ENCODE measurements at regions not wholly inside any gene's neighbourhood (a gene's known extent, or its start where the extent isn't known, plus 50 kb on each side); places are given as distances from the start of the nearest gene placed in this dataset.

- no peak for DNase-seq (ENCODE audit: low read depth)
These were observed 1407.1 kb upstream of the MIR17HG start for GRCh38 chr13:89940383-89940782.

- DNase-seq (ENCODE audit: low read depth), result no peak
These were observed 1404.3 kb upstream of the MIR17HG start for GRCh38 chr13:89943139-89943538.

GRCh38 chr13:89950225-89950624 is 1397.3 kb upstream of the MIR17HG start:
- DNase-seq (ENCODE audit: low read depth), result no peak

GRCh38 chr13:89951341-89951740 is 1396.1 kb upstream of the MIR17HG start:
- no peak for DNase-seq (ENCODE audit: low read depth)

GRCh38 chr13:89953581-89953980 is 1393.9 kb upstream of the MIR17HG start:
- DNase-seq (ENCODE audit: low read depth), result no peak

GRCh38 chr13:89955773-89956172 is 1391.7 kb upstream of the MIR17HG start:
- DNase-seq (ENCODE audit: low read depth), result no peak

GRCh38 chr13:89959074-89959473 is 1388.4 kb upstream of the MIR17HG start:
- no peak for DNase-seq (ENCODE audit: low read depth)

GRCh38 chr13:89965252-89965651 is 1382.2 kb upstream of the MIR17HG start:
- no peak for DNase-seq (ENCODE audit: low read depth)

- no peak for DNase-seq (ENCODE audit: low read depth)
These were observed 1381.0 kb upstream of the MIR17HG start for GRCh38 chr13:89966524-89966923.

GRCh38 chr13:89967701-89968100 is 1379.8 kb upstream of the MIR17HG start:
- no peak for DNase-seq (ENCODE audit: low read depth)

GRCh38 chr13:89968470-89968869 is 1379.0 kb upstream of the MIR17HG start:
- no peak for DNase-seq (ENCODE audit: low read depth)

GRCh38 chr13:89970353-89970709 is 1377.2 kb upstream of the MIR17HG start:
- no peak for DNase-seq (ENCODE audit: low read depth)

- DNase-seq (ENCODE audit: low read depth), result no peak
These were observed 1370.3 kb upstream of the MIR17HG start for GRCh38 chr13:89977203-89977602.

- no peak for DNase-seq (ENCODE audit: low read depth)
These were observed 1366.6 kb upstream of the MIR17HG start for GRCh38 chr13:89980896-89981295.

GRCh38 chr13:89982407-89983095 is 1364.9 kb upstream of the MIR17HG start:
- DNase-seq (ENCODE audit: low read depth), result no peak

GRCh38 chr13:89988206-89988605 is 1359.3 kb upstream of the MIR17HG start:
- no peak for DNase-seq (ENCODE audit: low read depth)

- DNase-seq (ENCODE audit: low read depth), result no peak
These were observed 1343.9 kb upstream of the MIR17HG start for GRCh38 chr13:90003566-90003965.

- DNase-seq (ENCODE audit: low read depth), result no peak
These were observed 1338.8 kb upstream of the MIR17HG start for GRCh38 chr13:90008707-90009149.

GRCh38 chr13:90014038-90014437 is 1333.4 kb upstream of the MIR17HG start:
- DNase-seq (ENCODE audit: low read depth), result no peak

GRCh38 chr13:90015565-90016507 is 1331.7 kb upstream of the MIR17HG start:
- DNase-seq (ENCODE audit: low read depth), result no peak

GRCh38 chr13:90016688-90017087 is 1330.8 kb upstream of the MIR17HG start:
- no peak for DNase-seq (ENCODE audit: low read depth)

- DNase-seq (ENCODE audit: low read depth), result no peak
These were observed 1326.9 kb upstream of the MIR17HG start for GRCh38 chr13:90020536-90021070.

Measured in HT1080 (cell line).